ENCODE measurements at regions not wholly inside any gene's neighbourhood (a gene's known extent, or its start where the extent isn't known, plus 50 kb on each side); places are given as distances from the start of the nearest gene placed in this dataset.
"Not testable (repeated sequence)": the region's sequence is repeated elsewhere in the genome, so short reads cannot be mapped to it uniquely, and the experiment has no call there.

DNA sequence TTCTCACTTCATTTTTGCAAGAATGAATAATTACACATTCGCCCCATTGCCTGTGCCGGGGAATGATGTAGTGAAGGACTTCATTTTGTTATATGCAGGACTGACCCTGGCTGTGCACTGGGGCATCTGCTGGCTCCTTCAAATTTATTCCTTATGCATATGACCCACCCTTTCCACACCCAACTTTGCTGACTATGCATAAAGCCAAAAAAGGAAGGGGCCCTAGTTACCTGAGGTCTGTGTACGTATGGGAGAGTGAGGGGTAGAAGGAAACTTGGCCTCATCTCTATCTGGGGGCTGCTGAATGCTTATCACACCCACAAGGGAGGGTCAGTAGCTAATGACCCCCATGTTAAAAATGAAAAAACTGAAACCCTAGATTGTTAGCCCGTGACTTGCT is 259.6 kb downstream of the SMARCA2 start:
- no peaks in the 10 kb centered on the region for H3K36me3 ChIP-seq
- TF ChIP-seq, protein P1, sequence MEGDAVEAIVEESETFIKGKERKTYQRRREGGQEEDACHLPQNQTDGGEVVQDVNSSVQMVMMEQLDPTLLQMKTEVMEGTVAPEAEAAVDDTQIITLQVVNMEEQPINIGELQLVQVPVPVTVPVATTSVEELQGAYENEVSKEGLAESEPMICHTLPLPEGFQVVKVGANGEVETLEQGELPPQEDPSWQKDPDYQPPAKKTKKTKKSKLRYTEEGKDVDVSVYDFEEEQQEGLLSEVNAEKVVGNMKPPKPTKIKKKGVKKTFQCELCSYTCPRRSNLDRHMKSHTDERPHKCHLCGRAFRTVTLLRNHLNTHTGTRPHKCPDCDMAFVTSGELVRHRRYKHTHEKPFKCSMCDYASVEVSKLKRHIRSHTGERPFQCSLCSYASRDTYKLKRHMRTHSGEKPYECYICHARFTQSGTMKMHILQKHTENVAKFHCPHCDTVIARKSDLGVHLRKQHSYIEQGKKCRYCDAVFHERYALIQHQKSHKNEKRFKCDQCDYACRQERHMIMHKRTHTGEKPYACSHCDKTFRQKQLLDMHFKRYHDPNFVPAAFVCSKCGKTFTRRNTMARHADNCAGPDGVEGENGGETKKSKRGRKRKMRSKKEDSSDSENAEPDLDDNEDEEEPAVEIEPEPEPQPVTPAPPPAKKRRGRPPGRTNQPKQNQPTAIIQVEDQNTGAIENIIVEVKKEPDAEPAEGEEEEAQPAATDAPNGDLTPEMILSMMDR (IDR thresholded peaks at IDR 0.05; ENCODE audit: low read depth, low read length): no peak
- H3K4me1 ChIP-seq: no peaks in the 10 kb centered on the region

GRCh38 chr9:2276296-2276695 is 261.1 kb downstream of the SMARCA2 start:
- Histone ChIP-seq H3K36me3 (no peaks in the 10 kb centered on the region), H3K4me3 (ENCODE audit: low read depth, low read length) (no peak overlapping the region), H3K9me3 (no peaks in the 10 kb centered on the region; the same call in 1 of the 2 replicates), H3K4me1 (no peaks in the 10 kb centered on the region), H3K27me3 (no peaks in the 10 kb centered on the region)
- no peak for DNase-seq
- TF ChIP-seq, protein P1 (IDR thresholded peaks at IDR 0.05; ENCODE audit: low read depth, low read length): no peak

More for the DNA sequence above, 259.6 kb downstream of the SMARCA2 start:
- Histone ChIP-seq H3K27me3 (no peaks in the 10 kb centered on the region), H3K4me3 (ENCODE audit: low read depth, low read length) (no peak overlapping the region), H3K9me3 (no peaks in the 10 kb centered on the region; the same call in 1 of the 2 replicates)
- DNase-seq: no peak

DNA sequence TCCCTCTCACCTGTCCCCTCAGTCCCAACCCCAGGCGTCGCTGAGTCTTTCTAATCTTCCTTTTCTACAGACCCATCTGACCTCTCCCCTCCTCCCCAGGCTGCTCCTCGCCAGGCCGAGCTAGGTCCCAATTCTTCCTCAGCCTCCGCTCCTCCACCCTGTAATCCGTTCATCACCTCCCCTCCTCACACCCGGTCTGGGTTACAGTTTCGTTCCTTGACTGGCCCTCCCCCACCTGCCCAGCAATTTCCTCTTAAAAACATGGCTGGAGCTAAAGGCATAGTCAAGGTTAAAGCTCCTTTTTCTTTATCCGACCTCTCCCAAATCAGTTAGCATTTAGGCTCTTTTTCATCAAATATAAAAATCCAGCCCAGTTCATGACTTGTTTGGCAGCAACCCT is 262.0 kb downstream of the SMARCA2 start:
- H3K27me3 ChIP-seq; H3K36me3 ChIP-seq; H3K9me3 ChIP-seq; DNase-seq; H3K4me1 ChIP-seq; H3K4me3 ChIP-seq (ENCODE audit: low read depth, low read length): not testable (repeated sequence)

DNA sequence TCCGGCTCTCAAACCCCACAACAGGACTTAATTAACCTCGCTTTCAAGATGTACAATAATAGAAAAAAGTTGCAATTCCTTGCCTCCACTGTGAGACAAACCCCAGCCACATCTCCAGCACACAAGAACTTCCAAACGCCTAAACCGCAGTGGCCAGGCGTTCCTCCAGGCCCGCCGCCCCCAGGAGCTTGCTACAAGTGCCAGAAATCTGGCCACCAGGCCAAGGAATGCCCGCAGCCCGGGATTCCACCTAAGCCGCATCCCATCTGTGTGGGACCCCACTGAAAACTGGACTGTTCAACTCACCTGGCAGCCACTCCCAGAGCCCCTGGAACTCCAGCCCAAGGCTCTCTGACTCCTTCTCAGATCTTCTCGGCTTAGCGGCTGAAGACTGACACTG is 262.5 kb downstream of the SMARCA2 start:
- H3K4me3 ChIP-seq (ENCODE audit: low read depth, low read length); DNase-seq; H3K27me3 ChIP-seq; H3K9me3 ChIP-seq; H3K4me1 ChIP-seq; H3K36me3 ChIP-seq: not testable (repeated sequence)

GRCh38 chr9:2279138-2279537 is 264.0 kb downstream of the SMARCA2 start:
- not testable (repeated sequence) for H3K4me3 ChIP-seq (ENCODE audit: low read depth, low read length); H3K9me3 ChIP-seq; H3K27me3 ChIP-seq; DNase-seq; H3K4me1 ChIP-seq; H3K36me3 ChIP-seq

DNA sequence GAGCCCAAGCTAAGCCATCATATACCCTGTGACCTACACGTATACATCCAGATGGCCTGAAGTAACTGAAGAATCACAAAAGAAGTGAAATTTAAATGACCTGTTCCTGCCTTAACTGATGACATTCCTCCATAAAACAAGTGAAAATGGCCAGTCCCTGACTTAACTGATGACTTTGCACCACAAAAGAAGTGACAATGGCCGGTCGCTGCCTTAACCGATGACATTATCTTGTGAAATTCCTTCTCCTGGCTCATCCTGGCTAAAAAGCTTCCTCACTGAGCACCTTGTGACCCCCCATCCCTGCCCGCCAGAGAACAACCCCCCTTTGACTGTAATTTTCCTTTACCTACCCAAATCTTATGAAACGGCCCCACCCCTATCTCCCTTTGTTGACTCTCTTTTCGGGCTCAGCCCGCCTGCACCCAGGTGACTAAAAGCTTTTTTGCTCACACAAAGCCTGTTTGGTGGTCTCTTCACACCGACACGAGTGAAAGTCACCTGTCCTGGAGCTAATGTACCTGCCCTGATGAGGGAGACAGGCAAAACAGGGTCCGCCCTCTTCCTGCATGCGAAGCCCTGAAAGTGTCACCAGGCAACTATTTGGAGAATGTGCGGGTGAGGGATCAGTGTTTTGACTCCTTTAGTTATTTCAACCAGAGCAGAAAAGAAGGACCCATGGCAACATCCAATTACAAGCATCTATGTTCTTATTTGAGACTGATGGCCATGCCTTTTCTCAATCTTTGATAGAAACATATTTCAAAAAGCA is 266.1 kb downstream of the SMARCA2 start:
- DNase-seq: no peak
- H3K36me3 ChIP-seq: no peaks in the 10 kb centered on the region
- H3K9me3 ChIP-seq: no peaks in the 10 kb centered on the region
- no peaks in the 10 kb centered on the region; the same call in 1 of the 2 replicates for H3K4me1 ChIP-seq
- TF ChIP-seq, protein P1 (IDR thresholded peaks at IDR 0.05; ENCODE audit: low read depth, low read length): no peak
- H3K27me3 ChIP-seq: no peaks in the 10 kb centered on the region
- no peak overlapping the region for H3K4me3 ChIP-seq (ENCODE audit: low read depth, low read length)

GRCh38 chr9:2281803-2282185 is 266.6 kb downstream of the SMARCA2 start:
- DNase-seq: no peak
- H3K9me3 ChIP-seq: no peaks in the 10 kb centered on the region
- H3K27me3 ChIP-seq: no peaks in the 10 kb centered on the region
- H3K4me3 ChIP-seq (ENCODE audit: low read depth, low read length): no peak overlapping the region
- TF ChIP-seq, protein P1 (IDR thresholded peaks at IDR 0.05; ENCODE audit: low read depth, low read length): no peak
- H3K4me1 ChIP-seq: no peaks in the 10 kb centered on the region; the same call in 1 of the 2 replicates
- H3K36me3 ChIP-seq: no peaks in the 10 kb centered on the region

Measured in BE2C (cell line).